GM18867 (cell line): ENCODE measurements at regions not wholly inside any gene's neighbourhood (a gene's known extent, or its start where the extent isn't known, plus 50 kb on each side); places are given as distances from the start of the nearest gene placed in this dataset.
"Not testable (repeated sequence)": the region's sequence is repeated elsewhere in the genome, so short reads cannot be mapped to it uniquely, and the experiment has no call there.

ENCODE experiments used
- ATAC-seq: cut with Tn5 transposase; IDR thresholded peaks from one replicate; pipeline ENCODE4 v1.9.1; 2021; ENCODE audit warnings: mild to moderate bottlenecking, moderate library complexity; ENCODE audit not compliant: unreplicated experiment

DNA sequence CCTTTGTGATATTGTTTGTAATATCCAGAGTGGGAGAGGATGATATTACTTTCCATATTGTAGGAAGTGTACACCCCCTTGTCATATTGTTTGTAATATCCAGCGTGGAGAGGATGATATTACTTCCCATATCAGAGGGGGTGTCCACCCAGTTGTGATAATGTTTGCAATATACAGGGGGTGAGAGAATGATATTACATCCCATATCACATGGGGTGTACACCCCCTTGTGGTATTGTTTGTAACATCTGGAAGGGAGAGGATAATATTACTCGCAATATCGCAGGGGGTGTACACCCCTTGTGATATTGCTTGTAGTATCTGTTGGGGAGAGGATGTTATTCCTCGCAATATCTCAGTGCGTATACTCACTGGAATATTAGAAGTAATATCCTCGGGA is 61.5 kb downstream of the PRSS23 start:
- no peak for ATAC-seq

GRCh38 chr11:86863476-86863875 is 63.1 kb downstream of the PRSS23 start:
- ATAC-seq: no peak

GRCh38 chr11:86865436-86865835 is 65.1 kb downstream of the PRSS23 start:
- ATAC-seq: no peak

- ATAC-seq: peak; percentile 8
Observed at GRCh38 chr11:86869531-86869930, 69.2 kb downstream of the PRSS23 start.

DNA sequence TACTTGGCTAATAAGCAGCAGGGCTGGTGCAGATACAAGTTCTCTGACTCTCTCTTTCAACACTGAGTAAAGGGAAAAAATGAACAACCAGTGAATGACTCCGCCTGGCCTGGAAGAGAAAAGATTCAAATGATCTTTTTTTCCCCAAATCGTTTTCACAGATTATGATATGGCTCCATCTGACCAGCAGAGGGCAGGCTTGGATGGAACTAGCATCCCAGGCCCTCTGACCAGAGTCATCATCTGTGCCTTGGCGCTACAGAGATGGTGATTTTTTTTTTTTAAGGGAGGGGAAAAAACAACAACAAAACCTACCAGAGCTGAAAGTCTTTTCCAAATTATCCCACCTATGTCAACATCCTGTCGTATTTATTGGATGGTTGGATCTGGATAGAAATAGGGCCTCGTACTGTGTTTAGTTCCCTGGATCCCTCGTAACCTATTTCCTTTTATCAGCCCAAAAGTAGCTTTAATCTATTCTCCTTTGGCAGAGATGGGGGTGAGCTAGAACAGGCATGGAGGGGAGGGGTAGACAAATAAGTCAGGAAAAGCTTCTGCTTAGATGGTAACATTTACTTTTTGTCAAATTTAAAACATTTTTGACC is 69.7 kb downstream of the PRSS23 start:
- peak; percentile 91 for ATAC-seq

- no peak for ATAC-seq
Observed at GRCh38 chr11:86873573-86874083, 73.3 kb downstream of the PRSS23 start.

- ATAC-seq: no peak
Observed at GRCh38 chr11:86874304-86875056, 74.1 kb downstream of the PRSS23 start.

GRCh38 chr11:86876716-86877234 is 76.4 kb downstream of the PRSS23 start:
- no peak for ATAC-seq

GRCh38 chr11:86877503-86877902 is 77.2 kb downstream of the PRSS23 start:
- no peak for ATAC-seq

DNA sequence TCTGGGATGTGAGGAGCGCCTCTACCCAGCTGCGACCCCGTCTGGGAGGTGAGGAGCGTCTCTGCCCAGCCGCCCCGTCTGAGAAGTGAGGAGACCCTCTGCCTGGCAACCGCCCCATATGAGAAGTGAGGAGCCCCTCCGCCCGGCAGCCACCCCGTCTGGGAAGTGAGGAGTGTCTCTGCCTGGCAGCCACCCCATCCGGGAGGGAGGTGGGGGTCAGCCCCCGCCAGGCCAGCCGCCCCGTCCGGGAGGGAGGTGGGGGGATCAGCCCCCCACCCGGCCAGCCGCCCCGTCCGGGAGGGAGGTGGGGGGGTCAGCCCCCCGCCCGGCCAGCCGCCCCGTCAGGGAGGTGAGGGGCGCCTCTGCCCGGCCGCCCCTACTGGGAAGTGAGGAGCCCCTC is 76.0 kb downstream of the FZD4 start:
- not testable (repeated sequence) for ATAC-seq

GRCh38 chr11:86885311-86885710 is 69.9 kb downstream of the FZD4 start:
- ATAC-seq: no peak

DNA sequence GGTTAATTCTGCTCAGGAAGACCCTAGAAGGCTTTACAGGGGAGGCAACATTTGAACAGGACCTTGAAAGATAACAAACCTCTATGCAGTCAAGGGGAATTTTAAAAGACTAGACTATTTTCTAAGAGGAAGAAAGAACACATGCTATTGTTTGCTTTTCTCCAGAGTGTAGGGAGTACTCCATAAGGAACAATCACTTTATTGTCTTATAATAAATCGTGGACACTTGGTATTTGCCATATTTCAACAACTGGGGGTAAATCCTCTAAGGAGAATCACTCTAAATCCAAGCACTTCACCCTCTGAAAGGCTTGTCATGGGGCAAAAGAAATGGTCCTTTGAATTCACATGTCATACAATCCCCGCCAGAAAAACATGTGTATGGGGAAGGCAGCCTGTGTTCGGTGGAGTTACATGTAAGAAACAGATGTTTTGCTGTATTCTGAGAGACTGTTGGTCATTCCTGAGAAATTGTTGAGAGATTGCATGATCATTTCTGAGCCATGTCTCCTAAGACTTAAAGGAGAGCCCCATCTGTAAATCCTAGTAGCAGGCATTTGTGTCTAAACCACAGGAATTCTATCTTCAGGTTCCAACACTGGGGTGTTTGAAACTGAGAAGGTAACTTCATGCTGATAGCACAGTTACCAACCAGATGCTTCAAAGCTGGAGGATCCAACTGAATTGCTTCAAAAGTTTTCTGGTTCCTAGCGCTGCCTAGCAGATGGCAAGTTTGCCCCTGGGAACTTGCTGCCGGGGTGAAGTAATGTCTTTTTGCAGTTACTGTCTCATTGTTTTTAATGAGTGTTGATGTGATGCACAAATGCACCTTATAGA is 66.8 kb downstream of the FZD4 start:
- no peak for ATAC-seq

DNA sequence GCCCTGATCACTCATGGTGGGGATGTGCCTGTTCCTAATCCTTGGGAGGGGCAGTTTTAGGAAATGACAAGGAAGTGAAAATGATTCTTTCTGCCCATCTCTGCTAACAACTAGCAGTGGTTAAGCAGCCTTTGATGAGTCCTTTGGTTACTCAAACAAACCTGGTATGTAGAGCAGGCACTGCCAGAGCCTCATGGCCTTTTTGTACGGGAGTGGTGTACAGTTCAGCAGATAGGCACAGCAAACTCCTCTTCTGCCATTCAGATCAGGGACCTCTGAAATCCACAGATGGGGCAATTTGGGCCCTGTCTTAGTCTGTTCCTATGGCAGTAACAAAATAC is 66.2 kb downstream of the FZD4 start:
- ATAC-seq: no peak

DNA sequence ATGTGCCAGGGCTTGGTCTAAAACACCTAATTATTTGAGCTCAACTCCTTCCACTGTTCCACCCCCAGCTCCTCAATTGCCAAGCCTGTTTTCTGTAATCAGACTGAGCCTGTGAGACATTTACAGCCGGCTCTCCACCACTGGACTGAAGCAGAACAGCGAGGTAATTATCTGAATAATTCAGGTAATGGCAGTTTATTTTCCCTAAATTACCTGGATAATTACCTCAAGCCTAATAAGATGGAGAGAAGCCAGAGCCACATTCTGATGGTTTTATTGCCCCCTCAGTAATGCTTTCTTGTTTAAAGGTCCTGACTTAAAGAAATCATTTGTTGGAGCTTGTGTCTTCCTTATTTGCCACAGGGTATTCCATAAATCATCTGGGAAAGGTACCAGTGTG is 64.2 kb downstream of the FZD4 start:
- no peak for ATAC-seq

DNA sequence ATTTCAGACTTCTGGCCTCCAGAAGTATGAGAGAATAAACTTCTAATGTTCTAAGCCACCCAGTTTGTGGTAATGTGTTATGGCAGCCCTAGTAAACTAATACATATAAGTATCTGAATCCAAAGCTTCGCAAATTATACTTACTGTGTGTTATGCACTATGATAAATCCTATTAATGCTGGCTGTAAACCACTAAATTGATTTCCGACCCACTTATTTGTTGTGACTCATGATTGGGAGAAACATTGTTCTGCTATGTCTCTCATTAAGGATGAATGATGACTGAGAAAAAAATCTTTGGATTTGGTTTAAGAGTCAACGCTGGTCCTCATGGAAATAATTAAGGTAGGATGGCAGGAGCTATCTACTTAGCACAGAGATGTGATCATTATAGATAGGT is 62.0 kb downstream of the FZD4 start:
- no peak for ATAC-seq
